ENCODE measurements at regions not wholly inside any gene's neighbourhood (a gene's known extent, or its start where the extent isn't known, plus 50 kb on each side); places are given as distances from the start of the nearest gene placed in this dataset.

DNA sequence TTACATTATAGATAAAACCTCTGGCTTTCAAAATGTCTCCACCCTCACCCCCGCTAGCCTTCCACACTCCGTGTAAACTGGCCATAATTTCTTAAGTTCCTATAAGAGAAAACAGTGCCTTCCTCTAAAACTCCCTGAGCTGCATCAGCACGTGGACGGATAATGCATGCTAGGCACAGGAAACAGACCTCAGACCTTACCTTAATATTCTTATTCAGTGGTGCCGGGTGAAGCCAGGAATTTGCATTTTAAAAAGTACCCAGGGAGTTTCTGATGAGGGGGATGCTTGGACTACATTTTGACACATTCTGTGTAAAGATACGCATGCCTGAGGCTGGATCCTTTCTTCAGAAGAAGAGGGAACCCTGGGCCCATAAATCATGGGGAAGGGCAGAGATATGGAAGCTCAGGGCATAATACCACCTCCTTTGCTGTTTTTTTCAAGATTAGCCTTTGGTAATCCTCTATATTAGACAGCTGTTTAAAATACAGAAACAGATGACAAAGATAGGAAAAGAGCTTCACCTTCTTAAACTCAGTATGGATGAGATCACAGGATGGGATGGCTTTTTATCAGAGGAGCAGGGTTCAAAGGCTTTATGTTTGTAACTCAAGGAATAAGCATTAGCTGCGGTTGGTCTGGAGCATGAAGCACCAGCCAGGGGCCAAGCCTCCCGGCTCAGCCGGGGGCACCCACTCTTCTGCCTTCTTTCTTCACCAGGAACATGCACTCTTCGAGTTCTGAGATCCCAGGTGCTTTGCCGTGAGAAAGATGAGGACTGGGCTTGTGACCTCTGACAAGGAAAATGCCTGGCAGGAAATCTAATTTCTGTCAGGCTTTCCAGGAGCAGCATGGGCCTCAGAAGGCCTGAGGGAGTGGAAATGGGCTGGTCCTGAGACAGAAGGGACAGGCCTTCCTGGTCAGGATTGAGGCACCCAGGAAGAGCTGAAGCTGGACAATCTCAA lies 218.1 kb upstream of the SOX4 start:
- no peak for DNase-seq (ENCODE audit: low read depth in 1 of 2, low spot score in 1 of 2)

DNA sequence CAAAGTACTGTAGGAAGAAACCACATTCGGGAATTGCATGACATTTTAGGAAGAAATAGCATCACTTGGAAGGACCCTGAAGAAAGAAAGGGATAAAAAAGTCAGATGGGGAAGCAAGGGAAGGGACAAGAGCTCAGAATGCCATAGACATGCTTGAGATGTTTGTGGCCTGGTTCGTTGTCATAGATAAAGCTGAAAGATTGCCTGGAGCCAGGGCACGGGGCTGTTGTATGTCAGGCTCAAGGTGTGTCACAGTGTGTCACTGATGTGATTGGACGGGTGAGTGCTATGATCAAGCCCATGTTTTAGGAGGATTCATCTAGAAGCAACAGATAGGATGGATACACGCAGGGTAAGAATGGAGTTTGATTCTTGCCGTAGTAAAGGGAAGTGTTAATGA lies 216.2 kb upstream of the SOX4 start:
- DNase-seq (ENCODE audit: low read depth in 1 of 2, low spot score in 1 of 2), result no peak

DNA sequence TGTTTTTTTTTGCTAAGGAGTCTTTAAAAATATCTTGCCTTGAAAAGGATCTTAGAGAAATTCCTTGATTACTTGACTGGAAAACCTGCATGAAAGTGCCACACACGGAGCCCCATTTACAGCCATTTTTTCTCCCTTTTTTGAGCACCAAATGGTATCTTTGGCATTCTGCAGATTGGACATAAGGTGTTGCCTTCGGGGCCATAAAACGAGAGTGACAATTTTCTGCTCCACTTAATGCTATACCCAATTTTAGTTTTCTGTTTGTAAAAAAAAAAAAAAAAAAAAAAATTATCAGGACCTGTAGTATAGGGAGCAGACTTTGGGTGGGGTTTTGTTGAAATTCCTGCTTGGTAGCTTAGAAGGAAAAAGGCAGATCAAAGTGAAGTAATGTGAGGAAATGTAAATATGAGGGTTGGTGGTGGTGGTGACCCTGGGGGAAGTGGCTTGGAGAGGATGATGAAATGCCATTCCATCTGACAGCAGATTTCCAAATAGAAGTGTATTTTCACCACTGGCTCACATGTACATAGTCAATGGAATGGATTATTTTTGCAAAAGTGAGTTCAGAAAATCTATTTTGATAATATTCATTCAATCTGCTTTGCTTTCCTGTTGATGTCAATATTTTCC lies 212.1 kb upstream of the SOX4 start:
- DNase-seq (ENCODE audit: low read depth in 1 of 2, low spot score in 1 of 2), result no peak

DNA sequence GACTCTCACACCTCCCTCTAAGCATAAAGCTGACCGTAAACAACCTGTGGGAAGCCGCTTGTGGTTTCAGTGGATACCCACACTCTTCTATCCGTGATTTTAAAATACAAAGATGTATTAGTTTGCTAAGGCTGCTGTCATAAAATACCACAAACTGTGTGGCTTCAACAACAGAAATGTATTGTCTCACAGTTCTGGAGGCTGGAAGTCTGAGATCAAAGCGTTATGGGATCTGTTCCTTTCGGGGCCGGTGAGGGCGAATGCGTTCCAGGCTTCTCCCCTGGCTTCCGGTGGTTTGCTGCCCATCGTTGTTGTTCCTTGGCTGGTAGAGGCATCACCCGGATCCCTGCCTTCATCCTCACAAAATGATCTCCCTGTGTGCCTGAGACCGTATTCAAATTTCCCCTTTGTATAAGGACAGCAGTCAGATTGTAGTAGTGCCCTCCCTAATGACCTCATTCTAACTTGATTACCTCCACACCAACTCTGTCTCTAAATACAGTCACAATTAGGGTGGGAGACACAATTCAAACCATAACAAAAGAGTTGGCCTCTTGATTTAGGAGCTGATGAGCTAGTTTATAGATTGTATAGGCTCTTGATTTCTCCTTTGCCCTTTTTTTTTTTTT lies 210.6 kb upstream of the SOX4 start:
- no peak for DNase-seq (ENCODE audit: low read depth in 1 of 2, low spot score in 1 of 2)

DNA sequence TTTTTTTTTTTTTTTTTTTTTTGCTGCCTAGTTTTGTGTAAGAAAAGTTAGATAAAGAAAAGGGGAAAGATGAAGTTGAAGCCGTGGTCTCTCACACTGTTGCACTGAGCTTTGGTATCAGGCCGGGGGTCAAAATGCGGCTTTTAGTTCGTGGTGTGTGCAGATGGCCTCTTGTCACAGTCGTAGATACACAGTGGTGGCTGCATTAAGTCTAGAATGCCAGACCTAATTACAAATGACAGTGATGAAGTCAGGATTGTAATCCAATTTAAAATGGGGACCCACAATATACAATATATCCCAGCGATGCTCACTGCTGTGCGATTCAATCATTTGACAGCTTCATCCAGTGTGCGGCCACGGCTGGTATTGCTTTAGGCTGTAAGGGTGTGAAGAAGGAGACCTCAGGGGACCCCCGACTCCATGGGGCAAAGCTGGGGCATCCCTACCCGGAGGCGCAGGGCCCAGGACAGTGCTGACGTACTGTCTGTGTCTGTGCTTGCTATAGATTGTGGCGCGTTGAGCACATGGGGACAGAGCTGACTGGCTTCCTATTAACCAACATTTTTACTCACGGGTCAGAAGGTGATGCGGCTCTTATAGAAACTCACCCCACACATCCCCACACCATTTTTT lies 210.0 kb upstream of the SOX4 start:
- DNase-seq (ENCODE audit: low read depth in 1 of 2, low spot score in 1 of 2), result no peak

DNA sequence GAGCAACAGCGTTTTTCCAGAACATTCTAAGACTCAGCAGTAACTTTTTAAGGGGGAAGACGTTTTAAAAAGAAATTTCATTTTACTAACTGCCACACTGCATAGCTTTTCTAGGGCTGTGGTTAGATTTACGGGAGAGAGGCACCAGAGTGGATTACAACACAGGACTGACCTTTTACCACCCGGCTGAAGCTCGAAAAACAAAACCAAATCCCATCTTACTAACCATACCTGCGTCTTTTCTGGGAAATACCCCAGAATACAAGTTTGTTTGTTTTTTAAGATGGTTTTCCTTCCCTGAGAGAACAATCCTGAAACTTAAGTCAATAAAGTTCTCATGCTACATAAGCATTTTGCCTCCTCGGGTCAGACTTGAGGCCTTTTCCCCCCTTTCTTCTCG lies 209.3 kb upstream of the SOX4 start:
- no peak for DNase-seq (ENCODE audit: low read depth in 1 of 2, low spot score in 1 of 2)

DNA sequence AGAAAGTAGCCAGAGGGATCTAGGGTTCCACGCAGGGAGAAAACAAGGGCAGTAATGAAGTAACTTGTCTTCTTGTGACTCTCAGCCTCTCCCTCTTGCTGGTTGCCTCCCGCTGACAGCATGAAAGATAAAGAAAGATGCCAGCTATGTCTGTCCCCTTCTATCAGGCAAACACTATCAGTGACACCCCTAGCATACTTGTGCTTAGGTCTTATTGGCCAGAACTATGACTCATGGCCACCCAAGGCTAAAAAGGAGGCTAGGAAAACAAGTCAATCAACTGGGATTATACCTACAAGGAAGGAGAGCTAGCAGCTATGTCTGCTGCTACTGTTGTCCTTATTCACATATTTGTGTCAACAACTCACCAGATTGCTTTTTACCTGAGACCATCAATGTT lies 206.8 kb upstream of the SOX4 start:
- no peak for DNase-seq (ENCODE audit: low read depth in 1 of 2, low spot score in 1 of 2)

DNA sequence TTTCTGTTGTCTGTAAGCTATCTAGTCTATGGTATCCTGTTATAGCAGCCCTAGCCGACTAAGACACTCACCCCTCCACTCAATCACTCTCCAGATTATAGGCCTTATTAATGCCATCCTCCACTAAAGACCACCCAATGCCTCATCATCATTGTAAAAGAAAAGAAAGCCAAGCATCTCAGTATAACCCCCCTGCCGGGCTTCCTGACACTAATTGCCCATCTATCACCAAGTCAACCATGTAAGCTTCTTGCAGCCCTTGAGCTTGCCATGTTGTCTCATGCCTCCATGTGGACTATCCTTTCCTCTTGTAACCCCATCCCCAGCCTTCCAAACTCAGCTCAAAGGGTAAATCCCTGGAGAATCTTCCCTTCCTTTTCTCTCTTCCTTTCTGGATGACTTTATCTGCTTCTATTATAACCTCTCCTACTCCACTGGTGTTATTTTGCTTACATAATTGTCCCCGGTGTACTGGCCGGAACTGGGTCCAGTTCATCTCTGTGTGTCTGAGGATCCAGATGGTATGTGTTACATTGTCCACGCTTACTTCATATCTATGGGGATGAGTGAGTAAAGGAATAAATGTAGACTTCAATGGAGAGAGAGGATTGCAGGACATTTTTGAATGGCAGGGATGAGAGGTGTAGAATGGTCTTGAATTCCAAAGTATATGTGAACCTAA lies 202.9 kb upstream of the SOX4 start:
- DNase-seq (ENCODE audit: low read depth in 1 of 2, low spot score in 1 of 2), result no peak

DNA sequence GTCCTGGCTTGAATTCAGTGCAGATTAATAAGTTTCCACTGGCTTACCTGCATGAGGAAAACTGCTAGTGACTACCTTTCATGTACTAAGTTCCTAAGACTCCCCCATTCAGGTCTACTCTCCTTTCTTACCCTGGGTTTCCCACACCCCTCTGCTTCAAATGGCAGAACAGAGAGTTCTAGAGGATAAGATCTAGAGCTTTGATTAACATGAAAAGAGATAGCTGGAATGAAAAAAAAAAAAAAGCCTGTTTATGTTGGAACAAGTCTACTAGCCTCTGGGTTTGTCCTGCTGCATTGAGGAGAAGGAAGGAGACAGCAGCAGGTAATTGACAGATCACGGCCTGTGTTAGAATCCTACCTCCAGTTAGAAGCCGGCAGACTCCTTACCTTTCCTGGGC lies 201.4 kb upstream of the SOX4 start:
- no peak for DNase-seq (ENCODE audit: low read depth in 1 of 2, low spot score in 1 of 2)

DNA sequence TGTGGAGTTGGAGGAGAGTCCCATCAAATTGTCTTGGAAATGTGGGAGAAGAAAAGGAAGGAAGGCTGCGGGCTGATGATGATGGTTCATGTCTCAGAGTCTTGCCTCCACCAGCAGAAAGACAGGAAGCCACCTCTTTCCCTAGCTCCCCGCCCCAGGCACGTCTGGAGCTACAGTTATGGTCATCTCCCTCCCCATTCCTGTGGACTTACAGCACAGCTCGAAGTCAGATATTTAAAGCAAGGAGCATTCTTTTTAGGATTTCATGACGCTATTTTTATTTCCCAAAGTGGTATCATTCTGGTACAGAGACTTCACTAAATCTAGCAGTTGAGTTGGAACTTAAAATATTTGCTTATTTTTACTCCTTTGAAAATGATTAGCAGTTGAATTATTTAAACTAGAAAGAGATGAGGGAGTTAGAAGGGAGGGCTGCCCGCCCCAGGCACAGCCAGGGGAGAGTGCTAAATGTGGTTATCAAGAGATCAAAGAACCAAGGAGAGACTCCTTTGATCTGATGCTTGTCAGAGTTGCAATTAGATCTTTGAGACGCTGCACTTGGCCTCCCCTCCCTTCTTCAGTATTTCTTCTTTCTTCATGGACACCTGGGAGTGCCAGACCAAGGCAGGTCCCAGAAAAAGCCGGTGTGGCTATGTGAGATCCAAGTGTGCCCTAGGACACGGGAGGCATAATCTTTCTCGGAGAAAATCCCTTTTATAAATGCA lies 199.9 kb upstream of the SOX4 start:
- DNase-seq (ENCODE audit: low read depth in 1 of 2, low spot score in 1 of 2), result no peak

DNA sequence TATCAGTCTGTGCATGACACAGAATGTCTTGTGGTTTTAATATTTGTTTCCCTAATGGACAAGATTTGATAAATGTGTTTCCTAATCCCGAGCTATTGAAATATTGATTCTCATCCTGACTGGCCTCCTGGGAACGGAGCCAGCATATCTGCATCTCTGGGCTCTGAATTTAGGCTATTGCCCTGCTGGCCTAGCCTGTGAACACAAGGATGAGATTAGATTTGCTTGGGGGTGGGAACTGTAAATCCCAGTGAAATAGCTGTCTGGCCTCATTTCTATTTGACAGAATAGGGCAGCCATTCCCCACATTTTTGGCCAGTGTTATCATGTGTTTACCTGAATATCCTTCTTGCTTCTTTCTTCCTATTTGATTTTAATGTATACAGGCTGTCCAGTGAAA lies 198.4 kb upstream of the SOX4 start:
- DNase-seq (ENCODE audit: low read depth in 1 of 2, low spot score in 1 of 2), result no peak

DNA sequence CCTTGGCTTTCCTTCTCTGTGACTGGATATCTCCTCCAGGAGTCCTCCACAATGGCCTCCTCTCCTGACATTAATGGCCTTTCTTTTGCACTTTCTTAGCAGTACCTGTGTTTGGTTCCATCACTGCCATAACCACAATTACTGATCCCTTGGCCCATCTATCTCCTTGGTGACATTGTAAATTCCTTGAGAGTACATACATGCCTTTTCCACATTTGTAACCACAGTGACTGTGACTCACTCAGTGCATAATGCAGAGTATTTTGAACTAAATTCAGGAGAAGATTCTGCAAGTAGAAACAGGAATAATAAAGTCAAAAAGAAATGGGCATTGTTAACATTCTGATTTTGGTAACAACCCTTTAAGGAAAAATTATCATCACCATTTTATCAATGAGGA lies 197.2 kb upstream of the SOX4 start:
- DNase-seq (ENCODE audit: low read depth in 1 of 2, low spot score in 1 of 2), result no peak

DNA sequence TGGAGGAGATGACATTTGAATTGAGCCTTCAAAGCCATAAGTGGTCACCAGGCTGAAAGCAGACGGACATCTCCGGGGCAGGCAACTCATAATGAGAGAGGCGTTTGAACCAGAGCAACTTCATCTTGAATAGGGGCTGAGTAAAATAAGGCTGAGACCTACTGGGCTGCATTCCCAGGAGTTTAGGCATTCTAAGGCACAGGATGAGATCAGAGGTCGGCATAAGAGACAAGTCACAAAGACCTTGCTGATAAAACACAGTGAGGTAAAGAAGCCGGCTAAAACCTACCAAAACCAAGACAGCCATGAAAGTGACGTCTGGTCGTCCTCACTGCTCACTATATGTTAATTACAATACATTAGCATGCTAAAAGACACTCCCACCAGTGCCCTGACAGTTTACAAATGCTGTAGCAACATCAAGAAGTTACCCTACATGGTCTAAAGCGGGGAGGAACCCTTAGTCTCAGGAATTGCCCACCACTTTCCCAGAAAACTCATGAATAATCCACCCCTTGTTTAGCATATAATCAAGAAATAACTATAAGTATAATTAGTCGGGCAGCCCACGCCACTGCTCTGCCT lies 194.7 kb upstream of the SOX4 start:
- no peak for DNase-seq (ENCODE audit: low read depth in 1 of 2, low spot score in 1 of 2)

DNA sequence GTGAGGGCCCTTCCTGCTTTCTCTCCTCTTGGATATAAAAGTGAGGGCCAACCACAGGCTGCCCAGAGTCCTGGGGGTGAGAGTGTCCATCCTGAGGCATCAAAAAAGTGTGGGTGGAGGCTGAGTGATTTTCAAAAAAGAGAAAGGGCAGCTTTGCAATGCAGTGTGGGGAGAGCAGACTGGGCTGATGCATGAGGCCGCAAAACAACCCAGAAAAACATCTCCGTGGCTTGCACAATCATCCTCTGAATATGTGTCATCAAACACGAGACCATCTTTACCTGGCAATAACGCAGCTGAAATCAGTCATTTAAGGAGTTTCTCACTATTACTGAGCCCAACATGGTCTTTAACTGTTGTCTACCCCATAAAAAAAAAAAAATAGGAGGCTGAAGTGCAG lies 191.2 kb upstream of the SOX4 start:
- DNase-seq (ENCODE audit: low read depth in 1 of 2, low spot score in 1 of 2), result no peak

DNA sequence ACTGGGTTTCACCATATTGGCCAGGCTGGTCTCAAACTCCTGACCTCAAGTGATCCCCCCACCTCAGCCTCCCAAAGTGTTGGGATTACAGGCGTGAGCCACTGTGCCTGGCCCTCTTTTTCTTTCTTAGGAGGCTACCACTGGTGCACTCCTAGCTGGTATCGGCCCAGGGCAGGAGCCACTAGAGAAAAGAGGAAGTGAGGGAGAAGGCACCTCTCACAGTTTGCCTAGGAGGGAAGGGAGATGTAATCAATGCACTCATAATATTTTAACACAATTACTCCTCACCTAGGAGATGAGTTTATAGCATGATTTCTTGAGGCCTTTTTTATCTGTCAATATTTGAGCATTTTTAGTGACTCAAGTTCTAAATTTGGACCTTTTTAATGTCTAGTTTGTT lies 189.0 kb upstream of the SOX4 start:
- no peak for DNase-seq (ENCODE audit: low read depth in 1 of 2, low spot score in 1 of 2)

DNA sequence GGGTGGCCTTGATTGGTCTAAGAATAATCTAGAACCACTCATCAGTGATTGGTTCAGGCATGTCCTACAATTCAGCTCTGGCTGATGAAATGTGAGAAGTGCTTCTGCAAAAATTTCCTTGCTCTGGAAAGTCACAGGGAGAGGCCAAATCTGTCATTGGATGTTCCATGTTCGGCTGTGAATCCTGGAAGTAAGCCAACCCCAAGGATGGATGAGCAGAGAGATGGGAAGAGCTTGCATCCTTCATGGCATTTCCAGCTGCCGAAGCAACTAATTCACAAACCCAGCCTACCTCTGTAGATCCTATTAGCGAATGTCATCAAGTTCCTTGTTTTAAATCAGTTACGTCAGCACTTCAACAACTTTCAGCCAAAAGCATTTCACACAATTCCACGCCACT lies 187.2 kb upstream of the SOX4 start:
- DNase-seq (ENCODE audit: low read depth in 1 of 2, low spot score in 1 of 2), result no peak

DNA sequence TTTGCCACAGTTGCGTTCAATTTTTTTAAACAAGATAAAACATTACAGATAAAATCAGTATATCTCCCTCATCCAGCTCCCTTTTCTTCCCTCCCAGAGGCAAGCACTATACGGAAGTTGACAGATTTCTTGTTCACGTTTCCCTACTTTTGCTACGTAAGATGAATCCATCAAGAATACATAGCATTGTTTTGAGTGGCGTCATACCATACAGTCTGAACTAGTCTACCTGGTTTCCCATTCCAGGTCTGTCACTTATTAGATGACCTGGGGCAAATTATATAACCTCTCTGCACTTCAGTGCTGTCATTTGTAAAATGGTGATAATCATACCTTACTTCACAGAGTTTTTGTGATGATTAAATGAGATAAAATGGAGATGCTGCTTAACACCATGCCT lies 184.3 kb upstream of the SOX4 start:
- DNase-seq (ENCODE audit: low read depth in 1 of 2, low spot score in 1 of 2), result no peak

DNA sequence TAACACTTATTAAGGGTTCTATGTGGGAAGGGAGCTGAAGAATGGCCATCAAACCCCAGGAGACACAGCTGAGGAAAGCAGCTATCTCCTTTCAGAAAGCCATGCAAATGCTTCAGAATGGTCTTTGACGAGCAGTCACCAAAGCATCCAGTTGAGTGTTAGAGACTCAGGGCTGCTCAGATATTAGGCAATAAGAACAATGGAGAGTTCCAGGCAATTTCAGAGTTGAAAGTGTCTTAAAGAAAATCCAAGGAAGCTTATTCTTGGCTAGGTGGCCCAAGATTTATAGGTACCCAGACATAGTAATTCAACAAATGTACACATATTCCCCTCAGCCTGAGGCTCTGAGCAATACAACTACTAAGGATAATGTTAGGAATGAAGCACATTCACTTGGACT lies 180.1 kb upstream of the SOX4 start:
- no peak for DNase-seq (ENCODE audit: low read depth in 1 of 2, low spot score in 1 of 2)

DNA sequence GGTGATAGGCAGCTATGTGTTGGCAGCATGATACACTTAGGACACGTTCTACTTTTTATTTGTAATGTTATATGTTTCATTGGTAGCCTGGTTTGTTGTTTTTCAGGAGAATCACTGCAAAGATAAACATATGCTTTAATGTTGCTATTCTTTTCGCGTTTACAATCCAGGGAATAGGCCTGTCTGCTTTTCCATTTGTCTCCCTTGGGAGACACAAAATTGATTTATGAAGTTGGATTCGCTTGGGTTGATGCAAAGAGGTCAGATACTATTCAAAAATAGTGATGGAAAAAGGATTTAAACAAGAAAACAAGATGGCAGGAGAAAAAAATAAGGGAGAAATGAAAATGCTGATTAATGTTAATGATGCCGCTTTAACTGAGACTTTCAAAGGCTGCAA lies 179.5 kb upstream of the SOX4 start:
- no peak for DNase-seq (ENCODE audit: low read depth in 1 of 2, low spot score in 1 of 2)

DNA sequence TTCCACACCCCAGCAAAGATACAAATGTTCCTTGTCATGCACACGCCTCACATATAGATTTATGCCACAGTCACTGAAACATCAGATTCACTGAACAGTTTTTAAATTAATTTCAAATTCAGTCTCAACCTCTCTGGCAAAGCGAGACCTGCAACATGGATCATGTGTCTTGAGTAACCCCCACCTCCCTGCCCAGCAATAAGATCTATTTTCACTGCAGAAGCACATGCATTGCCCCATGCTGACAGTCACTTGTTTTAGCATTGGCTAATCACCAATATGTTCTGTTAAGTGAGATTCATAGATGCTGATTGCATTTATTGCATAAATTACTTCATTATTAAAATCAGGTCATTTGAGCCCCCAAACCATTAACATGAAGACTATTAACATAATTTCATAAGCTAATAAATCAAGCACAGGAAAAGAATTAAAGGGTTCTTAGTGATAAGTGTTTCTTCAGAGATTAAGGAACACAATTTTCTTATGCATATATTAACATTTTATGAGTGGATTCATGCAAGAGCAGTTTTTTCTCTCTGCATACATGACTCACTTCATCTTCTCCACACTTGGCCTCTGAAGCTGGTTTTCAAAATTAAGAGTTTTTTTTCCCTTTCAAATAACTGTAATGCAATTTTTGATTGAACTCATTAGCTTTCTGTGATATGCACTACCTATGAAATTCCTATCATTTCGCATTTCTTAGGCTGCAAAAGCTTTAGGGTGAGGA lies 173.2 kb upstream of the SOX4 start:
- DNase-seq (ENCODE audit: low read depth in 1 of 2, low spot score in 1 of 2), result no peak

Data from activated CD4-positive, alpha-beta T cell treated with anti-CD3 and anti-CD28 coated beads, Interleukin-2, amount 50 U/mL, for 24 hours (primary cell).